MCF 10A (cell line): ENCODE measurements at regions not wholly inside any gene's neighbourhood (a gene's known extent, or its start where the extent isn't known, plus 50 kb on each side); places are given as distances from the start of the nearest gene placed in this dataset.

Experiments
- BruUV-seq: library from RNA; stranded (reverse); fragments of 400-500 nt; replicated peaks from 2 replicates; lab custom pipeline; 2021; lab: Mats Ljungman, UMichigan
- CTCF ChIA-PET: fragments of 300-600 bp; sonication (Branson Sonifier 250); formaldehyde crosslinking; extraction: SDS; loops from one replicate; lab custom pipeline; 2021; ENCODE audit warnings: antibody characterized with exemption, inconsistent platforms; lab: Yijun Ruan, JAX
- POLR2A ChIA-PET: fragments of 300-600, 350-650 bp; sonication (Branson Sonifier 250); formaldehyde crosslinking; extraction: SDS; loops from one replicate; lab custom pipeline; 2020; ENCODE audit warnings: antibody characterized with exemption, inconsistent platforms; lab: Yijun Ruan, JAX
- DNase-seq: peaks from one replicate; pipeline ENCODE4 v3.0.0-alpha.2; 2018; ENCODE audit not compliant: unreplicated experiment
- H3K27ac Mint-ChIP-seq: one replicate; pipeline ENCODE4 v1.8.0; 2022; ENCODE audit warnings: mild to moderate bottlenecking, low read depth, mixed read lengths; ENCODE audit not compliant: unreplicated experiment
- H3K27me3 Mint-ChIP-seq: one replicate; pipeline ENCODE4 v1.8.0; 2022; ENCODE audit warnings: mixed read lengths; ENCODE audit not compliant: insufficient read depth, unreplicated experiment
- H3K36me3 Mint-ChIP-seq: one replicate; pipeline ENCODE4 v1.8.0; 2022; ENCODE audit warnings: mild to moderate bottlenecking, moderate library complexity, mixed read lengths; ENCODE audit not compliant: insufficient read depth, unreplicated experiment
- H3K4me1 Mint-ChIP-seq: one replicate; pipeline ENCODE4 v1.8.0; 2022; ENCODE audit warnings: mixed read lengths; ENCODE audit not compliant: insufficient read depth, unreplicated experiment
- H3K4me3 Mint-ChIP-seq: one replicate; pipeline ENCODE4 v1.8.0; 2022; ENCODE audit warnings: mild to moderate bottlenecking, moderate library complexity, mixed read lengths; ENCODE audit not compliant: unreplicated experiment
- H3K9me3 Mint-ChIP-seq: one replicate; pipeline ENCODE4 v1.8.0; 2022; ENCODE audit warnings: mixed read lengths; ENCODE audit not compliant: unreplicated experiment
- intact Hi-C: fragments of 100-400 bp; cut with micrococcal nuclease; formaldehyde crosslinking; loops from 2 replicates; pipeline ENCODE4 v1.14.1; 2022
- TF ChIP-seq, protein P1 (sequence below): fragments of 200-600 bp; IDR thresholded peaks from one replicate; pipeline ENCODE4 v1.8.0; 2022; ENCODE audit warnings: antibody characterized with exemption, mild to moderate bottlenecking; ENCODE audit not compliant: unreplicated experiment

- no peaks in the 10 kb centered on the region for H3K4me1 Mint-ChIP-seq
- BruUV-seq = no TSS peak
- intact Hi-C loops = no loop called here
- H3K4me3 Mint-ChIP-seq = no peak overlapping the region
- no peak for DNase-seq
- TF ChIP-seq, protein P1, sequence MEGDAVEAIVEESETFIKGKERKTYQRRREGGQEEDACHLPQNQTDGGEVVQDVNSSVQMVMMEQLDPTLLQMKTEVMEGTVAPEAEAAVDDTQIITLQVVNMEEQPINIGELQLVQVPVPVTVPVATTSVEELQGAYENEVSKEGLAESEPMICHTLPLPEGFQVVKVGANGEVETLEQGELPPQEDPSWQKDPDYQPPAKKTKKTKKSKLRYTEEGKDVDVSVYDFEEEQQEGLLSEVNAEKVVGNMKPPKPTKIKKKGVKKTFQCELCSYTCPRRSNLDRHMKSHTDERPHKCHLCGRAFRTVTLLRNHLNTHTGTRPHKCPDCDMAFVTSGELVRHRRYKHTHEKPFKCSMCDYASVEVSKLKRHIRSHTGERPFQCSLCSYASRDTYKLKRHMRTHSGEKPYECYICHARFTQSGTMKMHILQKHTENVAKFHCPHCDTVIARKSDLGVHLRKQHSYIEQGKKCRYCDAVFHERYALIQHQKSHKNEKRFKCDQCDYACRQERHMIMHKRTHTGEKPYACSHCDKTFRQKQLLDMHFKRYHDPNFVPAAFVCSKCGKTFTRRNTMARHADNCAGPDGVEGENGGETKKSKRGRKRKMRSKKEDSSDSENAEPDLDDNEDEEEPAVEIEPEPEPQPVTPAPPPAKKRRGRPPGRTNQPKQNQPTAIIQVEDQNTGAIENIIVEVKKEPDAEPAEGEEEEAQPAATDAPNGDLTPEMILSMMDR = no peak
- H3K9me3 Mint-ChIP-seq = no peaks in the 10 kb centered on the region
- peaks cover 2% of the 10 kb centered on the region for H3K27me3 Mint-ChIP-seq
- ChIA-PET POLR2A (interaction anchor here (0.6 to 1.1 kb wide), 2 partner anchors 745 to 992 kb away, joined by 3 read pairs; no protein-coding TSS in a partner anchor), CTCF (no interaction called here)
- no peaks in the 10 kb centered on the region for H3K36me3 Mint-ChIP-seq
- no peak overlapping the region for H3K27ac Mint-ChIP-seq
Observed at GRCh38 chr13:38514575-38514974, 164.9 kb downstream of the UFM1 start.

DNA sequence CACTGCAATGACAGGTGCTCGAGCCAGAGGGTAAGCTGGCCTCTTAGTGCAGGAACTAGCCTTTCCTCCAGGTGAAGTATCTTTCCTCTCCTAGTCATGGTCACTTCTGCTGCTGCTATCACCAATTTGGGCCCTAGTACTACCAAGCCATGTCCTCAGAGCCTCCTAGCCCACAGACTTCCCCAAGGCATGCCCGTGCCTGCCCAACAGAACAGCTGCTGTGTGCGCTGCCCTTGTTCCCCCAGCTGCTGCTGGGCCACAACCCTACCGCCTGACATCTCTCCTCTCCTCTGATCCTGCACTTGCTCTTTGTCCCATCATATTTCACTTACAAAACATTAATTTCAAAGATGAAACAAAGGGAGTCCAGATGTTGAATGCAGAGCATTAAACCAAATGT lies 168.5 kb upstream of the FREM2 start:
- TF ChIP-seq, protein P1 = no peak
- Mint-ChIP-seq H3K9me3 (no peaks in the 10 kb centered on the region), H3K4me1 (peaks cover 5% of the 10 kb centered on the region), H3K36me3 (no peaks in the 10 kb centered on the region), H3K4me3 (no peak overlapping the region), H3K27ac (no peak overlapping the region), H3K27me3 (peaks cover 12% of the 10 kb centered on the region)
- DNase-seq = no peak
- BruUV-seq = no TSS peak
- ChIA-PET POLR2A (no interaction called here), CTCF (no interaction called here)
- intact Hi-C loops = no loop called here

DNA sequence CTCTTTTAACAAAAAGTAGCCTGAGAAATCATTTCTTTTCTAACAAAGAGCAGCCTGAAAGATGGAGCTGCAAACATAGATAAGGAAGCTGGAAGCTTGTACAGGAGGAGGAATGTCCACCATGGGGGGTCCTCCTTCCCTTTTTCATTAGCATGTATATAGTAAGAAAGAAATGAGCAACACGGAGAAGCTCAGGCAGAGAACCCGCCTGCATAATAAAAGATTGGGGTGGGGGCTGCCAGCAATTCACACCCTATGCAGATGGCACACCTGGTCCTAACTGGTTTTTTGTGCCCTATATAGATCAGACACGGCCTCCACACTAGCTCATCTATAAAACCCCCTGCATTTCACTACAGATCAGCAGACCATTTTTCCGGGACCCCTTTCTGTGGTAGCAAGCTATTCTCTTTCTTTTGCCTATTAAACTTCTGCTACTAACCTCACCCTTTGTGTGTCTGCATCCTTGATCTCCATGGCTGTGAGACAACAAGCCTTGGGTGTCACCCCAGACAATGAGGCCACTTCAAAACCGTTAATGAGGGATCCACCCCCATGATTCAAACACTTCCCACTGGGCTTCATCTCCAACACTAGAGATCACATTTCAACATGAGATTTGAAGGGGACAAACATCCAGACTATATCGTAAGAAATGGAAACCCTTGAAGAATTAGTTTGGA lies 167.5 kb upstream of the FREM2 start:
- no peak for DNase-seq
- ChIA-PET POLR2A (no interaction called here), CTCF (interaction anchor here (1.0 to 1.3 kb wide), 2 partner anchors 10 to 12 kb away, joined by 3 to 5 read pairs; no protein-coding TSS in a partner anchor)
- TF ChIP-seq, protein P1 = no peak
- H3K4me1 Mint-ChIP-seq = peaks cover 5% of the 10 kb centered on the region
- no peaks in the 10 kb centered on the region for H3K9me3 Mint-ChIP-seq
- H3K4me3 Mint-ChIP-seq = no peak overlapping the region
- H3K27me3 Mint-ChIP-seq = peaks cover 12% of the 10 kb centered on the region
- BruUV-seq = no TSS peak
- H3K27ac Mint-ChIP-seq = no peak overlapping the region
- intact Hi-C loops = no loop called here
- no peaks in the 10 kb centered on the region for H3K36me3 Mint-ChIP-seq

- BruUV-seq = no TSS peak
- peaks cover 12% of the 10 kb centered on the region for H3K27me3 Mint-ChIP-seq
- TF ChIP-seq, protein P1 = no peak
- H3K36me3 Mint-ChIP-seq = no peaks in the 10 kb centered on the region
- CTCF ChIA-PET = interaction anchor here (0.6 to 1.3 kb wide), 4 partner anchors 10 to 480 kb away, joined by 3 to 5 read pairs (median 4); no protein-coding TSS in a partner anchor
- peaks cover 5% of the 10 kb centered on the region for H3K4me1 Mint-ChIP-seq
- DNase-seq = no peak
- intact Hi-C loops = loop anchor here (10.0 kb wide), 1 partner anchor 165 kb away; no protein-coding TSS in a partner anchor
- no peak overlapping the region for H3K4me3 Mint-ChIP-seq
- POLR2A ChIA-PET = no interaction called here
- H3K27ac Mint-ChIP-seq = no peak overlapping the region
- no peaks in the 10 kb centered on the region for H3K9me3 Mint-ChIP-seq
Observed at GRCh38 chr13:38520041-38520440, 166.8 kb upstream of the FREM2 start.
